Stimulated activated CD4-positive, alpha-beta T cell treated with anti-CD3 and anti-CD28 coated beads, Interleukin-4, amount 100 ng/mL, for 1 hour (primary cell): ENCODE measurements at regions not wholly inside any gene's neighbourhood (a gene's known extent, or its start where the extent isn't known, plus 50 kb on each side); places are given as distances from the start of the nearest gene placed in this dataset.

ENCODE experiments used
- DNase-seq: peaks from one replicate; pipeline ENCODE4 v3.0.0-alpha.2; 2020

GRCh38 chr6:149185799-149186357 lies 131.6 kb upstream of the TAB2 start:
- no peak for DNase-seq

DNA sequence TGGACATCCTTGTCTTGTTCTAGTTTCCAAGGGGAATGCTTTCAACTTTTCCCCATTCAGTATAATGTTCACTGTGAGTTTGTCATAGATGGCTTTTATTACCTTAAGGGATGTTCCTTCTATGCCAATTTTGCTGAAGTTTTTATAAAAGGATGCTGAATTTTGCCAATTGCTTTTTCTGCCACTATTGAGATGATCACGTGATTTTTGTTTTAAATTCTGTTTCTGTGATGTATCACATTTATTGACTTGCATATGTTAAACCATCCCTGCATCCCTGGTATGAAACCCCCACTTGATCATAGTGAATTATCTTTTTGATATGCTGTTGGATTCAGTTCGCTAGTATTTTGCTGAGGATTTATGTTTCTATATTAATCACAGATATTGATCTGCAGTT lies 130.6 kb upstream of the TAB2 start:
- DNase-seq = no peak

DNA sequence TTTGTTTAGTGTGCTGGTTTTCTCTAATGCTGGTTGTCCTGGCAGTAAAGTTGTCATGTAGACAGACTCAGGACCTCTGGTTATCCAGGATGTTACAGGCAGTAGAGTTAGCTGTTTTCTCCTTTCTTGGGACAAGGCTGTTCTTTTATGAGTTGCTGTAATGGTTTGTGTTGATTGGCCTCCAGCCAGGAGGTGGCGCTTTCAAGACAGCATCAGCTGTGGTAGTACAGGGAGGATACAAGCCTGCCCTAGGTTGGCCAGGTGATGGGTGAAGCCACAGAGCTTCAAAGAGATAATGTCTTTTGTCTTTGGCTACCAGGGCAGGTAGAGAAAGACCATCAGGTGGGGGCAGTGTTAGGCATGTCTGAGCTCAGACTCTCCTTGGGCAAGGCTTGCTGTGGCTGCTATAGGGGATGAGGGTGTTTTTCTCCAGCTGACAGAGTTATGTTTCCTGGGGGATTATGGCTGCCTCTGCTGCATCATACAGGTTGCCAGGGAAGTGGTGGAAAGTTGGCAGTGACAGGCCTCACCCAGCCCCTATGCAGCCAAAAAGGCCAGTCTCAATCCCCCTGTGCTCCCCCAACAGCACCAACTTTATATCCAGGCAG lies 127.2 kb upstream of the TAB2 start:
- DNase-seq = peak; percentile 62

GRCh38 chr6:149194820-149195558 lies 122.5 kb upstream of the TAB2 start:
- no peak for DNase-seq

- DNase-seq = no peak
These were observed 121.4 kb upstream of the TAB2 start for GRCh38 chr6:149196091-149196490.

GRCh38 chr6:149197482-149197881 lies 120.0 kb upstream of the TAB2 start:
- DNase-seq = no peak

GRCh38 chr6:149198265-149198664 lies 119.2 kb upstream of the TAB2 start:
- no peak for DNase-seq

DNA sequence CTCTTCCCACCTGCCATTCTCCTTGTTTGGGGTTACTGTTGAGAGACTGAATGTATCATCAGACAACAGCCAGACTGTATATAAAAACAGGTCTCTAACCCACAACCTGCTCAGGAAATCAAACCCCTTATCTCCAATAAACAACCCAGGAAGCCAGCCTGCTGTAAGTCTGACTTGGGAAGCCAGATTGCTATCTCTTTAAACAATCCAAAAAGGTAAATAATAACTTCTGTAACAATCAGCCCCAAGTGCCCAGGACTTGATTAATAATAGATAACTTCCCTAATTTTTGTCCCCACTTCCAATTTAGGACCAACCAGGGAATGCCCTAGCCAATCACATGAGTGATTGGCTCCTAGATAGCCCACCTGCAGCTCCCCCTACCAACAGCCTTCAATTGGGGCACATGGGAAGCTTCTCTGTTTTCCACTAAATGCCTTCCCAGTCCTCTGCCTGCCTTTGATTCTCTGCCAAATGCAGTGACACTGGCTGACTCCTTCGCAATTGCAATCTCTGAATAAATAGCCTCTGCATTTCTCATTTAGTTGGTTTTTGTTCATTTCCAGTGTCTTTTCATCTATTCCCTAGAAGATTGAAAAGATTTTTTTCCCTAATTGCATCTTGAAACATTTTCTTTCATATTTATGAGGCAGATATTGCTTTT lies 117.1 kb upstream of the TAB2 start:
- no peak for DNase-seq

DNA sequence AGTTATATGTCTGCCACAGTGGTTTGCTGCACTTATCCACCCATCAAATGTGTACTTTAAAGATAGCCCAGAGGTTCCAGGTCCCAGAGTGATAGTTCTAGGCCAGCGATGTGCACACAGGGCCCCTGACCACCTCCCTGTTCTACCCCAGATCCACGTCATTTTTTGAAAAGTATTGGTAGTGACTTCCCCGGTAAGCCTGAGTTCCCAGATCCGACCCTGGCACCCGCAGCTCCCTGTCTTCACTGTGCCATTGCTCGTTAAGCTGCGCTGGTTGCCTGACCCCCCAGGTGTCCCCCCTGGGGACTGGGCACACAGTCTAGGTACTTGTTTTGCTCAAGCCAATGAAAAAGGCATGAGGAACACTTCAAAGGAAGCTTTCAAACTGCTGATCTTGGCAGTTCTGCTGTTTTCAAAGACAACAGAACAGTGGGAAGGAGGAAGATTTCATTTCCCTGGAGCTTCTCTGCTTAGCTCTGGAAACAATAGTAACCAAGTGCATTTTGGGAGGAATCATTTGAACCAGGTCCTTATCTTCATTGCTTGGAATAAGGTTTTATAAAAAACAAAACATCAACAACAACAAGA lies 116.3 kb upstream of the TAB2 start:
- DNase-seq = no peak

DNA sequence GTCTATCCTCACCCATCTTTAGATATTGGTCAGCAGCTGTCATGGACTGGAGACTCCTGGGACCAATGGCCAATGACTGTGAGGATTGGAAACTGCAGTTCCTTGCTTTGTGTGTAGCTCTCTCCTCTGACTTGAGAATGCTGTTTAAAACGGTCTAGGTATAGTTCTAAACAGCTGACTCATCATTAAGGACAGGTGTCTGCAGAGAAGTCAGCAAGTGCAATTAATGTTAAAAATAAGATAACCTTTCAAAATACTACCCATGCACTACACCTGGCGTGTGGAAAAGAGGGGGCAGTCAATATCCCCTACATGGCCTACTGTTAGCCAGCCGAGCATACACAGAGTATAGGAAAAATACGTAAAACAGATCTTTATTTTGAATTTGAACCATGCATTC lies 115.4 kb upstream of the TAB2 start:
- DNase-seq = no peak

DNA sequence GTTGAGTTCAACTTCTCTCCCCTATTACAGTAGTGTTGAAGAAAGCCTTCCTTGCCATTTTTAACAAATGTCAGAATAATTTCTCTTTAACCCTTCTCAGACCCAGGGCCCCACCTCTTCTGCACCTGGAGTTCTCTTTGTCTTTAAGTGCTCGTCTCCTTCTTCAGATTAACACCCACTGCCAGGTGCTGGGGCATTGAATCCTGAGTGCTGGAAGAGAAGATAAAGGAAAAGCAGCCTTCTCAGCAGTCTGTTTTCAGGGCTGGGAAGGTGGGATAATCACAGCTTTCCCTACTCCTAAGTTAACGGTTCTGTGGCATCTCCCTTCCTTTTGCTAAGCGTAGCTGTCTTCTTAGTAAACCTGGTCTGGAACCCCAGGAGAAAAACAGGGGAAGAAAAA lies 114.6 kb upstream of the TAB2 start:
- DNase-seq = no peak

DNA sequence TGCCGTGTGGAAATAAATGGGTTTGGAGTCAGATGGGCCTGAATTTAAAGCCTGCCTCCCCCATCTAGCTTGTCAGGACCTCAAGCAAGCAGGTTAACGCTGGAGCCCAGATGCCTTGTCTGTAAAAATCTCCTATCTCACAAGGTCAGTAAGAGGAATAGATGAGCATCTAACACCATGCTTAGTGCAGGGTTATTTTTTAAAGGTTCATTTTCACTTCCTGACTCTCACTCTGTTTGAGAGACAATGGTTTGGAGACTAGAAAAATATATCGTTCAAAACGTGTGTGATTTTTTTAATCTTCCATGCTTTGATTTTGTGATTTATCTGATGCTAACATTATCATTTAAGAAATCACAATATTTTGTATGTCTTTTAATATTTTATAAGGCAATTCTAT lies 114.0 kb upstream of the TAB2 start:
- DNase-seq = no peak

DNA sequence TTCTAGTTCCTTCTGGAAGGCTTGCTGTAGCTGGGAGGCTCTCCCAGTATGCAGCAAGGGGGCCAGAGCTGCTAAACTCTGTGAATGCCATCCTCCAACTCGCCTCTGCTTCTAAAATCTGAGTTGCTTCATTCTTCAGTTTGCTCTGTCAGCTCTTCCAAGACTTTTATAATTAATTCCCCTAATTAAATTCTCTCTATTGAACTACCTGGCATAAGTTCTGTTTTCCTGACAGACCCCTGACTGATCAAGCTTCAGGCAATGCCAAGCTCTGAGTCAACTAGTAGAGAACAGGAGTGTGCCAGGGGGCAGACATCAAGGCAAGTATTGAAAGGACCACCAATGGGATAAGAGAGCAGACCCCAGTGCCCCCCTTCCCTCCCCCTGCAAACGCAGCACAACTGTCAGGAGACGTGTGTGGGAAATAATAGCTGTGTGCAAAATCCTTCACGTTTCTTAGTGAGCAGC lies 109.3 kb upstream of the TAB2 start:
- DNase-seq = no peak

GRCh38 chr6:149209871-149210775 lies 107.4 kb upstream of the TAB2 start:
- DNase-seq = no peak

GRCh38 chr6:149211046-149211571 lies 106.4 kb upstream of the TAB2 start:
- DNase-seq = no peak

DNA sequence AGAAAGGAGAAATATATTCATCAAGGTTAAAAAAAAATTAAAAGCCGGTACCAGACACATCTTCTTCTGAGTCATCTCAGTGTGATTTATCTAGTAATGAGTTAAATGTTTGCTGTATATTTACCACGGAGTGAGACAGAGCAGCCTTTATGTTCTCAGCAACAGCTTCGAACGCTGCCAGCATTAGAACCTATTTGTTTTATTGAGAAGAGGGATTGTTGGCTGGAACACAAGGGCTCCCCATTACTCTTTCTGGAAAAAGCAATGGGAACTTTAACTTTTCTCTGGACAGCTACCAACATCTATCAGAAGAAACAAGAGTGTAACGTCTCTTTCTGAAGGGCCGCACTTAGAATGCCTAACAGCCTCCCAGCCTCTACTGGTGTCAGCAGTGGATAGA lies 105.3 kb upstream of the TAB2 start:
- no peak for DNase-seq

- peak; percentile 26 for DNase-seq
These were observed 104.4 kb upstream of the TAB2 start for GRCh38 chr6:149212892-149213801.

- no peak for DNase-seq
These were observed 103.7 kb upstream of the TAB2 start for GRCh38 chr6:149213829-149214228.

DNA sequence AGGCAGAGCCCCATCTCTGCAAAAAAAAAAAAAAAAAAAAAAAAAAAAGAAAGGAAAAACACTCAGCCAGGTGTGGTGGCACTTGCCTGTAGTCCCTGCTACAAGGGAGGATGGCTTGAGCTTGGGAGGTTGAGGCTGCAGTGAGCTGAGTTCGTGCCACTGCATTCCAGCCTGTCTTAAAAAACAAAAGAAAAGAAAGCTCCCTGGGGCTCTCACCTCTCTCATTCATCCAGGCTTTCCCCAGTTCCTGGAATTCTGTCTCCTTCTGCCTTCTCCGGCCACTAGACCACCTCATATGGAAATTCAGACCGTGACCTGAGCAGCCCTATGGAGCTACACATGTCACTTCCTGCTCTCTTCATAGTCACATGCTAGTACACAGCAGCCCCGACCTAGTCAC lies 101.1 kb upstream of the TAB2 start:
- DNase-seq = no peak

- DNase-seq = no peak
These were observed 100.0 kb upstream of the TAB2 start for GRCh38 chr6:149217466-149217888.

DNA sequence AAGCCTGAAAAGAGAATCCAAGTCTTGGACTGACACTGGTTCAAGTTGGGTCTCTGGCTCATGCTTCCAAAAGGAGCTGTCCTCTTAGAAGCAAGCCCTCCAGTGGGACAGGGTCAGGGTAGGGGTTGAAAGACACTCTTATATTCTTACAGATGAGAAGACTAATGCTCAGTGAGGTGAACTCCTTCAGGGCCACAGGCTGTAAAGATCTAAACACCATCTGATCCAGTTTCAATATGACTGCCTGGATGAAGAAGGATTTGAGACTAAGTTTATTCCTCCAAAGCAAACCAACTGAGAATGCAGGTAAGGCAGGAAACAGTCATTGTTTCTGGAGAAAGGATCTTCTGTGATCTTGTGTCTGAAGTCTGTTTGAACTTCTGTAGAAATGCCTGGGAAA lies 99.0 kb upstream of the TAB2 start:
- no peak for DNase-seq
